Mesothelial cell of epicardium (in vitro differentiated cells): ENCODE measurements at regions not wholly inside any gene's neighbourhood (a gene's known extent, or its start where the extent isn't known, plus 50 kb on each side); places are given as distances from the start of the nearest gene placed in this dataset.

Experiments used
- DNase-seq, 2 experiments: peaks; one replicate each; pipeline ENCODE4 v3.0.0; 2021; ENCODE audit warnings: low spot score in 2 of 2; ENCODE audit not compliant: unreplicated experiment in 2 of 2
- H3K27ac Mint-ChIP-seq: 2 replicates; pipeline ENCODE4 v1.8.0; 2021; ENCODE audit warnings: mixed read lengths
- H3K27me3 Mint-ChIP-seq: 2 replicates; pipeline ENCODE4 v1.8.0; 2021; ENCODE audit warnings: low read depth, mixed read lengths
- H3K36me3 Mint-ChIP-seq: 2 replicates; pipeline ENCODE4 v1.8.0; 2021; ENCODE audit warnings: mixed read lengths
- H3K4me1 Mint-ChIP-seq: 2 replicates; pipeline ENCODE4 v1.8.0; 2021; ENCODE audit warnings: mixed read lengths
- H3K4me3 Mint-ChIP-seq: 2 replicates; pipeline ENCODE4 v1.8.0; 2021; ENCODE audit warnings: mild to moderate bottlenecking, moderate library complexity, mixed read lengths
- H3K9me3 Mint-ChIP-seq: 2 replicates; pipeline ENCODE4 v1.8.0; 2021; ENCODE audit warnings: mixed read lengths
- CTCF ChIP-seq: fragments of 200-600 bp; sonication (generic); IDR thresholded peaks from one replicate; pipeline ENCODE4 v1.5.0; 2021; ENCODE audit warnings: antibody characterized with exemption; ENCODE audit not compliant: unreplicated experiment

- peaks cover 9% of the 10 kb centered on the region for H3K9me3 Mint-ChIP-seq
- no peaks in the 10 kb centered on the region for H3K27me3 Mint-ChIP-seq
- H3K27ac Mint-ChIP-seq, result no peak overlapping the region
- no peak for TF ChIP-seq CTCF
- H3K4me3 Mint-ChIP-seq, result no peak overlapping the region
- no peaks in the 10 kb centered on the region for H3K36me3 Mint-ChIP-seq
- no peak for DNase-seq
- no peaks in the 10 kb centered on the region for H3K4me1 Mint-ChIP-seq
Measured at GRCh38 chrX:42484233-42484632, 293.7 kb downstream of the PPP1R2C start.

- Mint-ChIP-seq H3K27me3 (no peaks in the 10 kb centered on the region), H3K9me3 (peaks cover 31% of the 10 kb centered on the region), H3K4me1 (no peaks in the 10 kb centered on the region), H3K27ac (no peak overlapping the region), H3K4me3 (no peak overlapping the region), H3K36me3 (peaks cover 5% of the 10 kb centered on the region)
- no peak for TF ChIP-seq CTCF
- DNase-seq, result no peak
Measured at GRCh38 chrX:42477396-42477795, 300.6 kb downstream of the PPP1R2C start.

- H3K4me1 Mint-ChIP-seq, result no peaks in the 10 kb centered on the region
- H3K9me3 Mint-ChIP-seq, result peaks cover 43% of the 10 kb centered on the region
- H3K27me3 Mint-ChIP-seq, result no peaks in the 10 kb centered on the region
- no peak for DNase-seq
- H3K36me3 Mint-ChIP-seq, result peaks cover 5% of the 10 kb centered on the region
- H3K4me3 Mint-ChIP-seq, result no peak overlapping the region
- no peak for TF ChIP-seq CTCF
- H3K27ac Mint-ChIP-seq, result no peak overlapping the region
Measured at GRCh38 chrX:42472727-42473126, 305.2 kb downstream of the PPP1R2C start.

GRCh38 chrX:42466332-42467046 is 311.5 kb downstream of the PPP1R2C start:
- H3K27ac Mint-ChIP-seq, result no peak overlapping the region
- DNase-seq, result no peak
- H3K4me1 Mint-ChIP-seq, result no peaks in the 10 kb centered on the region
- H3K4me3 Mint-ChIP-seq, result no peak overlapping the region
- H3K36me3 Mint-ChIP-seq, result no peaks in the 10 kb centered on the region
- H3K9me3 Mint-ChIP-seq, result peaks cover 25% of the 10 kb centered on the region
- no peaks in the 10 kb centered on the region for H3K27me3 Mint-ChIP-seq
- no peak for TF ChIP-seq CTCF

GRCh38 chrX:42465821-42466220 is 312.1 kb downstream of the PPP1R2C start:
- no peak overlapping the region for H3K27ac Mint-ChIP-seq
- H3K4me1 Mint-ChIP-seq, result no peaks in the 10 kb centered on the region
- TF ChIP-seq CTCF, result no peak
- H3K27me3 Mint-ChIP-seq, result no peaks in the 10 kb centered on the region
- no peak overlapping the region for H3K4me3 Mint-ChIP-seq
- no peaks in the 10 kb centered on the region for H3K36me3 Mint-ChIP-seq
- peaks cover 18% of the 10 kb centered on the region for H3K9me3 Mint-ChIP-seq
- no peak for DNase-seq
